H9 (cell line): ENCODE measurements at regions not wholly inside any gene's neighbourhood (a gene's known extent, or its start where the extent isn't known, plus 50 kb on each side); places are given as distances from the start of the nearest gene placed in this dataset.

Experiments used
- DNase-seq: peaks from one replicate; pipeline ENCODE4 v3.0.0-alpha.2; 2017
- H2AFZ ChIP-seq: one replicate; pipeline ENCODE4 v1.6.1; 2013; ENCODE audit warnings: mild to moderate bottlenecking, low read length, control low read depth, moderate library complexity
- H2AK5ac ChIP-seq: 2 replicates; pipeline ENCODE4 v1.6.1; 2013; ENCODE audit warnings: low read length, control low read depth, mixed read lengths; ENCODE audit not compliant: insufficient read length
- H2BK120ac ChIP-seq: one replicate; pipeline ENCODE4 v1.6.1; 2013; ENCODE audit warnings: low read depth, mild to moderate bottlenecking, low read length, control low read depth, inconsistent platforms; ENCODE audit not compliant: poor library complexity, severe bottlenecking
- H2BK12ac ChIP-seq: 2 replicates; pipeline ENCODE4 v1.6.1; 2013; ENCODE audit warnings: low read length, control low read depth, mixed read lengths, low read depth; ENCODE audit not compliant: insufficient read length
- H2BK15ac ChIP-seq: 2 replicates; pipeline ENCODE4 v1.6.1; 2013; ENCODE audit warnings: low read depth, low read length, control low read depth
- H2BK20ac ChIP-seq: one replicate; pipeline ENCODE4 v1.6.1; 2013; ENCODE audit warnings: low read depth, mild to moderate bottlenecking, low read length, control low read depth, inconsistent platforms; ENCODE audit not compliant: poor library complexity, severe bottlenecking
- H2BK5ac ChIP-seq: 2 replicates; pipeline ENCODE4 v1.6.1; 2013; ENCODE audit warnings: low read length, control low read depth, mixed read lengths; ENCODE audit not compliant: insufficient read length
- H3K14ac ChIP-seq: 2 replicates; pipeline ENCODE4 v1.6.1; 2013; ENCODE audit warnings: low read length, control low read depth; ENCODE audit not compliant: insufficient read depth
- H3K18ac ChIP-seq: 2 replicates; pipeline ENCODE4 v1.6.1; 2013; ENCODE audit warnings: low read depth, mild to moderate bottlenecking, mixed read lengths, low read length, control low read depth; ENCODE audit not compliant: insufficient read length
- H3K23ac ChIP-seq: 2 replicates; pipeline ENCODE4 v1.6.1; 2013; ENCODE audit warnings: low read length, control low read depth, mixed read lengths, low read depth; ENCODE audit not compliant: insufficient read length
- H3K23me2 ChIP-seq: 2 replicates; pipeline ENCODE4 v1.6.1; 2013; ENCODE audit warnings: low read depth, mild to moderate bottlenecking, mixed read lengths, low read length, control low read depth; ENCODE audit not compliant: insufficient read length, poor library complexity, severe bottlenecking
- H3K27ac ChIP-seq: 2 replicates; pipeline ENCODE4 v1.5.1; 2013; ENCODE audit warnings: low read length, control low read depth, mixed read lengths, low read depth; ENCODE audit not compliant: insufficient read length
- H3K27me3 ChIP-seq: 2 replicates; pipeline ENCODE4 v1.6.1; 2013; ENCODE audit warnings: low read length, control low read depth, inconsistent platforms; ENCODE audit not compliant: insufficient read depth
- H3K4ac ChIP-seq: 2 replicates; pipeline ENCODE4 v1.6.1; 2013; ENCODE audit warnings: low read depth, mild to moderate bottlenecking, control low read depth, inconsistent platforms, low read length, moderate library complexity
- H3K4me1 ChIP-seq: 2 replicates; pipeline ENCODE4 v1.6.1; 2013; ENCODE audit warnings: low read length, control low read depth, inconsistent platforms; ENCODE audit not compliant: insufficient read depth
- H3K4me2 ChIP-seq: 2 replicates; pipeline ENCODE4 v1.6.1; 2013; ENCODE audit warnings: low read length, control low read depth, mixed read lengths; ENCODE audit not compliant: insufficient read length, insufficient read depth
- H3K56ac ChIP-seq: 2 replicates; pipeline ENCODE4 v1.6.1; 2013; ENCODE audit warnings: low read depth, mild to moderate bottlenecking, mixed read lengths, low read length, control low read depth; ENCODE audit not compliant: insufficient read length
- H3K79me1 ChIP-seq: 2 replicates; pipeline ENCODE4 v1.6.1; 2013; ENCODE audit warnings: low read depth, mild to moderate bottlenecking, moderate library complexity, low read length, control low read depth, inconsistent platforms; ENCODE audit not compliant: insufficient read depth, poor library complexity, severe bottlenecking
- H3K79me2 ChIP-seq: 2 replicates; pipeline ENCODE4 v1.6.1; 2013; ENCODE audit warnings: low read length, control low read depth, inconsistent platforms; ENCODE audit not compliant: insufficient read depth
- H3K9ac ChIP-seq: 2 replicates; pipeline ENCODE4 v1.6.1; 2013; ENCODE audit warnings: low read length, control low read depth, mixed read lengths; ENCODE audit not compliant: insufficient read length; ENCODE audit errors: extremely low read depth
- H3K9me3 ChIP-seq: one replicate; pipeline ENCODE4 v1.6.1; 2013; ENCODE audit warnings: low read depth, low read length, inconsistent platforms; ENCODE audit not compliant: control insufficient read depth
- H3T11ph ChIP-seq: one replicate; pipeline ENCODE4 v1.6.1; 2013; ENCODE audit warnings: mild to moderate bottlenecking, low read length, control low read depth, inconsistent platforms
- H4K20me1 ChIP-seq: one replicate; pipeline ENCODE4 v1.6.1; 2013; ENCODE audit not compliant: control insufficient read depth, insufficient read length, insufficient read depth
- H4K5ac ChIP-seq: 2 replicates; pipeline ENCODE4 v1.6.1; 2013; ENCODE audit warnings: low read depth, mild to moderate bottlenecking, mixed read lengths, low read length, control low read depth; ENCODE audit not compliant: insufficient read length
- H4K8ac ChIP-seq: replicated peaks from 2 replicates; pipeline ENCODE4 v1.6.1; 2013; ENCODE audit warnings: low read length, control low read depth, mixed read lengths, low read depth; ENCODE audit not compliant: insufficient read length
- H4K91ac ChIP-seq: 2 replicates; pipeline ENCODE4 v1.6.1; 2013; ENCODE audit warnings: low read depth, mild to moderate bottlenecking, moderate library complexity, mixed read lengths, low read length, control low read depth; ENCODE audit not compliant: insufficient read length
- H3K27ac Mint-ChIP-seq, 3 experiments: 2 replicates in 2 of 3; 3 replicates in 1 of 3; pipeline ENCODE4 v1.8.0; 2020 to 2021; ENCODE audit warnings: mixed read lengths in 3 of 3, mild to moderate bottlenecking in 1 of 3, moderate library complexity in 1 of 3
- H3K27me3 Mint-ChIP-seq: 2 replicates; pipeline ENCODE4 v1.8.0; 2021; ENCODE audit warnings: low read depth, mild to moderate bottlenecking, moderate library complexity, mixed read lengths
- H3K36me3 Mint-ChIP-seq, 3 experiments: 2 replicates in 2 of 3; 3 replicates in 1 of 3; pipeline ENCODE4 v1.8.0; 2020 to 2021; ENCODE audit warnings: low read depth in 3 of 3, mixed read lengths in 3 of 3; ENCODE audit not compliant: insufficient read depth in 1 of 3
- H3K4me1 Mint-ChIP-seq, 2 experiments: 2 replicates each; pipeline ENCODE4 v1.8.0; 2020; ENCODE audit warnings: mixed read lengths in 2 of 2
- H3K4me3 Mint-ChIP-seq, 2 experiments: 2 replicates in 1 of 2; 3 replicates in 1 of 2; pipeline ENCODE4 v1.8.0; 2020 to 2021; ENCODE audit warnings: mild to moderate bottlenecking in 2 of 2, mixed read lengths in 2 of 2, moderate library complexity in 1 of 2
- H3K9me3 Mint-ChIP-seq, 2 experiments: 2 replicates in 1 of 2; 3 replicates in 1 of 2; pipeline ENCODE4 v1.8.0; 2020; ENCODE audit warnings: mild to moderate bottlenecking in 2 of 2, mixed read lengths in 2 of 2, moderate library complexity in 1 of 2
- CTCF ChIP-seq: fragments of 200-600 bp; sonication (generic); conservative IDR thresholded peaks from 3 replicates; pipeline ENCODE4 v1.8.0; 2021; ENCODE audit warnings: antibody characterized with exemption, mild to moderate bottlenecking
- WGBS: extraction: QIAGEN DNeasy Blood & Tissue Kit; methylation state at CpG from one replicate; pipeline ENCODE4 v1.1.7; 2013; ENCODE audit warnings: missing lambda C conversion rate, low lambda C conversion rate, mixed read lengths; ENCODE audit not compliant: insufficient read length; ENCODE audit errors: extremely low coverage; 5-methylcytosine and 5-hydroxymethylcytosine counted together

DNA sequence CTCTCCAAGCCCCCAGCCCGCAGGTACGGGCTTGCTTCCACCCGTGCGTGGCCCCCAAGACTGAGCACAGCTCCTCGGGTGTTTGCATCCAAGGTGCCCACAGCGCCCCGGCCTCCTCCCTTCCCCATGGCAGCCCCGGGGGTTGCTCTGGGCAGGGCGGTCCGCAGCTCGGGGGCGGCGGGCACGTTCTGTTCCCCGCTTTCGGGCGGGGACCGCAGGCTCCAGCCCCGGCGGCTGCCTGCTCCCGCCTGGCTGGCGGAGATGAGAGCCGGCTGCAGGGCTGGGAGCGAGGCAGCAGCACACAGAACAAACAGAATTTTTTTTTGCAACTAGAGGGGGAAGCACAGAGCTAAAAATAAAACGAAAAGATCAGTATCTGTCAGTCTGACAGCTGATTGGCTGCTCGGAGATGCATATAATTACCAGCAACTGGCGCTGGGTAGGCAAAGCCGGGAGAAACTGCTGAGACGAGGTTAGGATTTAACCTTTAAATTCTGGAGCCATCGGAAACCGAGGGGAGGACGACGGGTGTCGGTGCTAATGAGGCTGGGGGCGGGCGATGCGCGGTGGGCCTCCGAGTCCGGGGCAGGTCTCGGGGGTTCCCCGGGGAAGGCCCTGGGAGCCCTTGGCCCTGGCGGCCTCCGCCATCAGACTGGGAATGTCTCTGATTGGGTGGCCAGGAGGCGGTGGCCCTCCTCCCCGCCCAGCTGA, 142.7 kb upstream of the IER5L start:
- H3K4me3 Mint-ChIP-seq, result peak overlapping the region in 1 of 2 experiments; percentile 62; a peak in 1 of 5 replicates
- DNase-seq, result peak; percentile 64

More for the DNA sequence above, 142.7 kb upstream of the IER5L start:
- Mint-ChIP-seq H3K4me1 (peaks cover 2 to 32% of the 10 kb centered on the region in 2 experiments), H3K9me3 (no peaks in the 10 kb centered on the region; a peak in 1 of 5 replicates), H3K27ac (0 out of 7 replicates have a peak overlapping the region, but pooled peaks of 1 of the 3 experiments have one; percentile 68), H3K27me3 (0 out of 2 replicates have a peak, but pooled peaks cover 1% of the 10 kb centered on the region), H3K36me3 (no peaks in the 10 kb centered on the region; a peak in 1 of 7 replicates)
- no peak for TF ChIP-seq CTCF
- no peaks in the 10 kb centered on the region for H3K4me1 ChIP-seq
- peak overlapping the region; percentile 17 for H3K18ac ChIP-seq
- no peak overlapping the region for H3K23ac ChIP-seq
- no peaks in the 10 kb centered on the region for H4K20me1 ChIP-seq
- H3K27me3 ChIP-seq, result no peaks in the 10 kb centered on the region
- H3K9me3 ChIP-seq, result no peaks in the 10 kb centered on the region
- no peak overlapping the region for H2BK5ac ChIP-seq
- no peaks in the 10 kb centered on the region for H3K23me2 ChIP-seq
- H3K56ac ChIP-seq, result no peak overlapping the region
- no peak overlapping the region for H2BK12ac ChIP-seq
- no peak overlapping the region for H3T11ph ChIP-seq
- no peaks in the 10 kb centered on the region for H3K79me2 ChIP-seq
- H4K8ac ChIP-seq, result no peak overlapping the region
- peak overlapping the region; percentile 26 for H3K4me2 ChIP-seq
- no peak overlapping the region for H2BK120ac ChIP-seq
- no peak overlapping the region for H4K91ac ChIP-seq
- no peak overlapping the region for H3K4ac ChIP-seq
- no peaks in the 10 kb centered on the region for H3K79me1 ChIP-seq
- H3K27ac ChIP-seq, result no peak overlapping the region
- no CpG with 5 or more reads among the region's 46 CpGs for WGBS
- H2AK5ac ChIP-seq, result no peak overlapping the region
- no peak overlapping the region for H4K5ac ChIP-seq
- H2BK15ac ChIP-seq, result no peak overlapping the region
- H2BK20ac ChIP-seq, result no peak overlapping the region
- H3K14ac ChIP-seq, result peak overlapping the region; percentile 46
- no peak overlapping the region for H2AFZ ChIP-seq
- no peak overlapping the region for H3K9ac ChIP-seq
